ENCODE measurements at regions not wholly inside any gene's neighbourhood (a gene's known extent, or its start where the extent isn't known, plus 50 kb on each side); places are given as distances from the start of the nearest gene placed in this dataset.

DNA sequence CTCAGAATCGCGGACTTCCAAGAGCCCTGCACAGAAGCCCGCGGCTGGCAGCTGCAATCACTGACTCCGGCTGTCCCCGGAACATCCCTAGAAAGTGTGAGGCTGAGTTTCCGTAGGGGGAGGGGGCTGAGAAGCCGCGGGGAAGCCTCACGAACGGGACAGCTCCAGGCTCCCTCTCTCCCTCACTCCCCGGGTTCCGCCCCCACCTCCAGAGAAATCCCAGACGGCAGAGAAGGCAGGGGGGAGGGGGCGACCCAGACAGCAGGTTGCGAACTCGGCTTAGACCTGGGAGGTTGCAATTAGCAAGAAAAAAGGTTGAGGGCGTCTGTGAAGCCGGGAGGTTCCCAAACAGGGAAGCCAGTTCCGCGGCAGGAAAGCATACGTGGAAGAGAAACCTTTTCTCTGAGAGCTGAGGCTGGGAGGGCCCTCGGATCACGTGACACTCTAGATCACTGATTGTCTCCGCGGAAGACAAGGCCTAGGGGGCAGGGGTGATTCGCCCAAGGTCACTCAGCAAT, 73.8 kb upstream of the CPLX2 start:
- Mint-ChIP-seq H3K9me3 (ENCODE audit: unreplicated experiment) (no peaks in the 10 kb centered on the region), H3K27me3 (ENCODE audit: unreplicated experiment) (peaks cover 14% of the 10 kb centered on the region), H3K4me3 (ENCODE audit: unreplicated experiment) (no peak overlapping the region), H3K27ac (ENCODE audit: unreplicated experiment) (no peak overlapping the region), H3K4me1 (ENCODE audit: unreplicated experiment) (peaks cover 6% of the 10 kb centered on the region), H3K36me3 (ENCODE audit: unreplicated experiment) (no peaks in the 10 kb centered on the region)
- TF ChIP-seq, protein P1, sequence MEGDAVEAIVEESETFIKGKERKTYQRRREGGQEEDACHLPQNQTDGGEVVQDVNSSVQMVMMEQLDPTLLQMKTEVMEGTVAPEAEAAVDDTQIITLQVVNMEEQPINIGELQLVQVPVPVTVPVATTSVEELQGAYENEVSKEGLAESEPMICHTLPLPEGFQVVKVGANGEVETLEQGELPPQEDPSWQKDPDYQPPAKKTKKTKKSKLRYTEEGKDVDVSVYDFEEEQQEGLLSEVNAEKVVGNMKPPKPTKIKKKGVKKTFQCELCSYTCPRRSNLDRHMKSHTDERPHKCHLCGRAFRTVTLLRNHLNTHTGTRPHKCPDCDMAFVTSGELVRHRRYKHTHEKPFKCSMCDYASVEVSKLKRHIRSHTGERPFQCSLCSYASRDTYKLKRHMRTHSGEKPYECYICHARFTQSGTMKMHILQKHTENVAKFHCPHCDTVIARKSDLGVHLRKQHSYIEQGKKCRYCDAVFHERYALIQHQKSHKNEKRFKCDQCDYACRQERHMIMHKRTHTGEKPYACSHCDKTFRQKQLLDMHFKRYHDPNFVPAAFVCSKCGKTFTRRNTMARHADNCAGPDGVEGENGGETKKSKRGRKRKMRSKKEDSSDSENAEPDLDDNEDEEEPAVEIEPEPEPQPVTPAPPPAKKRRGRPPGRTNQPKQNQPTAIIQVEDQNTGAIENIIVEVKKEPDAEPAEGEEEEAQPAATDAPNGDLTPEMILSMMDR (IDR thresholded peaks at IDR 0.05) = no peak
- DNase-seq (ENCODE audit: extremely low spot score, unreplicated experiment) = no peak

DNA sequence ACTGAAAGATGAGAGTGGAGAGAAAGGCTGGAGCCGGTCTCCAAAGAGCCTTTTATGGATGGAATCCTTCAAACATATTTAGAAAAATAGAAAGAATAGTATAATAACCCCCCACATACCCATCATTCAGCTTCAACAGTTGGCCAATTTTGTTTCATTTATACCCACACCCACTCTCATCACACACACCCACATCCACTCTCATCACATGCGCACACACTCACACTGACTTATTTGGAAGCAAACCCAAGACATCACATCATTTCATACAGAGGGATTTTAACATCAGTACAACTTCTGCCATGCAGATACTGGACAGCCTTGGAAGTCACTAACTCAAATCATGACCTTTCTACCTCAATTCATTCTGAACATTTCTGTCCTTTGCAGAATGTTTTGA, 72.8 kb upstream of the CPLX2 start:
- Mint-ChIP-seq H3K36me3 (ENCODE audit: unreplicated experiment) (no peaks in the 10 kb centered on the region), H3K4me1 (ENCODE audit: unreplicated experiment) (peaks cover 6% of the 10 kb centered on the region), H3K27me3 (ENCODE audit: unreplicated experiment) (peaks cover 16% of the 10 kb centered on the region), H3K27ac (ENCODE audit: unreplicated experiment) (no peak overlapping the region), H3K9me3 (ENCODE audit: unreplicated experiment) (no peaks in the 10 kb centered on the region), H3K4me3 (ENCODE audit: unreplicated experiment) (no peak overlapping the region)
- TF ChIP-seq, protein P1 (IDR thresholded peaks at IDR 0.05) = no peak
- DNase-seq (ENCODE audit: extremely low spot score, unreplicated experiment) = no peak

- no peak overlapping the region for H3K27ac Mint-ChIP-seq (ENCODE audit: unreplicated experiment)
- H3K4me3 Mint-ChIP-seq (ENCODE audit: unreplicated experiment) = no peak overlapping the region
- peaks cover 16% of the 10 kb centered on the region for H3K27me3 Mint-ChIP-seq (ENCODE audit: unreplicated experiment)
- no peaks in the 10 kb centered on the region for H3K36me3 Mint-ChIP-seq (ENCODE audit: unreplicated experiment)
- TF ChIP-seq, protein P1 (IDR thresholded peaks at IDR 0.05) = no peak
- peaks cover 6% of the 10 kb centered on the region for H3K4me1 Mint-ChIP-seq (ENCODE audit: unreplicated experiment)
- no peaks in the 10 kb centered on the region for H3K9me3 Mint-ChIP-seq (ENCODE audit: unreplicated experiment)
- no peak for DNase-seq (ENCODE audit: extremely low spot score, unreplicated experiment)
Measured at GRCh38 chr5:175800656-175801081, 70.7 kb upstream of the CPLX2 start.

GRCh38 chr5:175802361-175802760, 69.0 kb upstream of the CPLX2 start:
- H3K4me3 Mint-ChIP-seq (ENCODE audit: unreplicated experiment) = no peak overlapping the region
- no peak for DNase-seq (ENCODE audit: extremely low spot score, unreplicated experiment)
- no peaks in the 10 kb centered on the region for H3K9me3 Mint-ChIP-seq (ENCODE audit: unreplicated experiment)
- TF ChIP-seq, protein P1 (IDR thresholded peaks at IDR 0.05) = no peak
- peaks cover 6% of the 10 kb centered on the region for H3K4me1 Mint-ChIP-seq (ENCODE audit: unreplicated experiment)
- H3K27me3 Mint-ChIP-seq (ENCODE audit: unreplicated experiment) = peaks cover 10% of the 10 kb centered on the region
- no peaks in the 10 kb centered on the region for H3K36me3 Mint-ChIP-seq (ENCODE audit: unreplicated experiment)
- H3K27ac Mint-ChIP-seq (ENCODE audit: unreplicated experiment) = no peak overlapping the region

DNA sequence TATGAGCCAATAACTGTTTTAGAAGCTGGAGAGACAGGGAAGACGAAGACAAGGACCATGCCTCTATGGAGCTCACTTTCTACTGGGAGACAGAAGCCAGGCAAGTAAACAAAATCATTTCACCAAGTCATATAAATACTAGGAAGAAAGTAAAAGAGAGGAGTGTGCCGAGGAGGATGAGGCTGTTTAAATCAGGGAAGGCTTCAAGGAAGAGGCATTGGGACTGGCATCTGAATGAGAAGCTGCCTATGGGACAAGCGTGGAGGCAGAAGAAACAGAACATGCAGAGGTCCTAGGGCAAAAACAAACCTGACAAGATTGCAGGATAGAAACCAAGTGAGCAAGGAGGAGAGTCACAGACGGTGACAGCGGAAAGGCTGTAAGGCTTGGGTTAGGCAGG, 68.1 kb upstream of the CPLX2 start:
- Mint-ChIP-seq H3K4me1 (ENCODE audit: unreplicated experiment) (no peaks in the 10 kb centered on the region), H3K27ac (ENCODE audit: unreplicated experiment) (no peak overlapping the region), H3K27me3 (ENCODE audit: unreplicated experiment) (peaks cover 10% of the 10 kb centered on the region), H3K4me3 (ENCODE audit: unreplicated experiment) (no peak overlapping the region), H3K9me3 (ENCODE audit: unreplicated experiment) (no peaks in the 10 kb centered on the region), H3K36me3 (ENCODE audit: unreplicated experiment) (no peaks in the 10 kb centered on the region)
- no peak for DNase-seq (ENCODE audit: extremely low spot score, unreplicated experiment)
- TF ChIP-seq, protein P1 (IDR thresholded peaks at IDR 0.05) = no peak
